ENCODE measurements at regions not wholly inside any gene's neighbourhood (a gene's known extent, or its start where the extent isn't known, plus 50 kb on each side); places are given as distances from the start of the nearest gene placed in this dataset.

GRCh38 chr4:180630012-180630665 is 1613.1 kb upstream of the TENM3 start:
- no peak overlapping the region for H3K4me3 ChIP-seq (replicated peaks in 1 of 3)
- no peaks in the 10 kb centered on the region for H3K9me3 ChIP-seq
- H3K36me3 ChIP-seq = no peaks in the 10 kb centered on the region
- TF ChIP-seq POLR2A (IDR thresholded peaks at IDR 0.05) = no peak
- TF ChIP-seq, protein P1, sequence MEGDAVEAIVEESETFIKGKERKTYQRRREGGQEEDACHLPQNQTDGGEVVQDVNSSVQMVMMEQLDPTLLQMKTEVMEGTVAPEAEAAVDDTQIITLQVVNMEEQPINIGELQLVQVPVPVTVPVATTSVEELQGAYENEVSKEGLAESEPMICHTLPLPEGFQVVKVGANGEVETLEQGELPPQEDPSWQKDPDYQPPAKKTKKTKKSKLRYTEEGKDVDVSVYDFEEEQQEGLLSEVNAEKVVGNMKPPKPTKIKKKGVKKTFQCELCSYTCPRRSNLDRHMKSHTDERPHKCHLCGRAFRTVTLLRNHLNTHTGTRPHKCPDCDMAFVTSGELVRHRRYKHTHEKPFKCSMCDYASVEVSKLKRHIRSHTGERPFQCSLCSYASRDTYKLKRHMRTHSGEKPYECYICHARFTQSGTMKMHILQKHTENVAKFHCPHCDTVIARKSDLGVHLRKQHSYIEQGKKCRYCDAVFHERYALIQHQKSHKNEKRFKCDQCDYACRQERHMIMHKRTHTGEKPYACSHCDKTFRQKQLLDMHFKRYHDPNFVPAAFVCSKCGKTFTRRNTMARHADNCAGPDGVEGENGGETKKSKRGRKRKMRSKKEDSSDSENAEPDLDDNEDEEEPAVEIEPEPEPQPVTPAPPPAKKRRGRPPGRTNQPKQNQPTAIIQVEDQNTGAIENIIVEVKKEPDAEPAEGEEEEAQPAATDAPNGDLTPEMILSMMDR (IDR thresholded peaks at IDR 0.05) = no peak
- 82 to 83% methylated on average over 3 of the region's 3 CpGs for WGBS, 2 donors
- intact Hi-C loops (cut with DNase I) = no loop called here
- H3K27me3 ChIP-seq = no peaks in the 10 kb centered on the region
- no peaks in the 10 kb centered on the region for H3K4me1 ChIP-seq
- no peak overlapping the region for H3K27ac ChIP-seq
- no peak for DNase-seq

DNA sequence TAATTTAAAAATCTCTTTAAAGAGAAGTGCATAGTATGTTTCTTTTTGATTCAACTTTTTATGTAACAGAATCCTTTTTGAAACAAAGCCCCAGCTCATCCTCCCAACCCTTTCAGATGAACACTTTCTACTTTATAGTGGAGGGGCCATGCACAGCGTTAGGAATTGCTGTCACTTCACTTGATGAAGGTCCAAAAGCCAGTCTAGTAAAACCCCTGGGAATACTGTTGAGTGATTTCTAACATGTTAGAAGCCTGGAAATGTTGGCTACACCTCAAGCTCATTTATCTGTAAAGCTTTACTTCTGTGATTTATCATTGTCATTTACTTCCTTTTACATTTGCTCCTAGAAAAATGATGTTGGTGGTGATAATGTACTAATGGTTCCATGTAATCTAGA is 1608.9 kb upstream of the TENM3 start:
- H3K36me3 ChIP-seq = no peaks in the 10 kb centered on the region
- TF ChIP-seq, protein P1 (IDR thresholded peaks at IDR 0.05) = no peak
- no peak for DNase-seq
- 69 to 73% methylated on average over 1 of the region's 1 CpG for WGBS, 2 donors
- no peaks in the 10 kb centered on the region for H3K9me3 ChIP-seq
- H3K27me3 ChIP-seq = no peaks in the 10 kb centered on the region
- intact Hi-C loops (cut with DNase I) = no loop called here
- H3K4me3 ChIP-seq (replicated peaks in 1 of 3) = no peak overlapping the region
- H3K4me1 ChIP-seq = no peaks in the 10 kb centered on the region
- no peak overlapping the region for H3K27ac ChIP-seq

GRCh38 chr4:180635281-180635680 is 1607.9 kb upstream of the TENM3 start:
- 61% methylated on average over 8 of the region's 8 CpGs for WGBS, 2 donors
- TF ChIP-seq, protein P1 (IDR thresholded peaks at IDR 0.05) = no peak
- no peak for TF ChIP-seq POLR2A (IDR thresholded peaks at IDR 0.05)
- Histone ChIP-seq H3K27me3 (no peaks in the 10 kb centered on the region), H3K27ac (no peak overlapping the region), H3K4me3 (replicated peaks in 1 of 3) (no peak overlapping the region), H3K9me3 (no peaks in the 10 kb centered on the region), H3K4me1 (no peaks in the 10 kb centered on the region), H3K36me3 (no peaks in the 10 kb centered on the region)
- no peak for DNase-seq
- intact Hi-C loops (cut with DNase I) = no loop called here

- intact Hi-C loops (cut with DNase I) = no loop called here
- Histone ChIP-seq H3K4me3 (replicated peaks in 1 of 3) (no peak overlapping the region), H3K27ac (no peak overlapping the region), H3K36me3 (no peaks in the 10 kb centered on the region), H3K9me3 (no peaks in the 10 kb centered on the region), H3K27me3 (no peaks in the 10 kb centered on the region), H3K4me1 (no peaks in the 10 kb centered on the region)
- TF ChIP-seq POLR2A (IDR thresholded peaks at IDR 0.05) = no peak
- TF ChIP-seq, protein P1 (IDR thresholded peaks at IDR 0.05) = no peak
- WGBS, 2 donors = 55 to 67% methylated on average over 4 of the region's 4 CpGs
- no peak for DNase-seq
These were observed 1606.4 kb upstream of the TENM3 start for GRCh38 chr4:180636696-180637404.

DNA sequence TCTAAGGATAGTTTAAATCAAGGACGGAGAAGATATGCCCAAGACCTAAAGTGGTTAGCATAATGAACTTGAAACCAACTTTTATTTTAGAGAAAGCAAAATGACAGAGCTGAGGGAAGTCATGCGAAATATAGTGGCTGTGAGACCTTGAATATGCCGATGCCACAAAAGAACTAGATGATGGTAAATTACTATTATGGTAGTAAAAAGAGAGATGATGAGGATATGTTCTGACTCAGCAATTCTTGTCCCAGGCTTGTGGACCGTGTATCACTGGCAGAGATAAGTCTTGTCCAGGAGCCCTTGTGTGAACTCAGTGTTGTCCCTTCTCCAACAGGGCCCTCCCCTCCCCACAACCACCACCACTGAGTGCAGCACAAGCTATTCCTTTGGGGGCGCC is 1605.6 kb upstream of the TENM3 start:
- DNase-seq = no peak
- H3K27ac ChIP-seq = no peak overlapping the region
- WGBS, 2 donors = 81% methylated on average over 5 of the region's 5 CpGs
- H3K4me3 ChIP-seq (replicated peaks in 1 of 3) = no peak overlapping the region
- H3K9me3 ChIP-seq = no peaks in the 10 kb centered on the region
- no peaks in the 10 kb centered on the region for H3K4me1 ChIP-seq
- TF ChIP-seq, protein P1 (IDR thresholded peaks at IDR 0.05) = no peak
- TF ChIP-seq POLR2A (IDR thresholded peaks at IDR 0.05) = no peak
- intact Hi-C loops (cut with DNase I) = no loop called here
- no peaks in the 10 kb centered on the region for H3K36me3 ChIP-seq
- H3K27me3 ChIP-seq = no peaks in the 10 kb centered on the region
